ENCODE measurements at regions not wholly inside any gene's neighbourhood (a gene's known extent, or its start where the extent isn't known, plus 50 kb on each side); places are given as distances from the start of the nearest gene placed in this dataset.

DNA sequence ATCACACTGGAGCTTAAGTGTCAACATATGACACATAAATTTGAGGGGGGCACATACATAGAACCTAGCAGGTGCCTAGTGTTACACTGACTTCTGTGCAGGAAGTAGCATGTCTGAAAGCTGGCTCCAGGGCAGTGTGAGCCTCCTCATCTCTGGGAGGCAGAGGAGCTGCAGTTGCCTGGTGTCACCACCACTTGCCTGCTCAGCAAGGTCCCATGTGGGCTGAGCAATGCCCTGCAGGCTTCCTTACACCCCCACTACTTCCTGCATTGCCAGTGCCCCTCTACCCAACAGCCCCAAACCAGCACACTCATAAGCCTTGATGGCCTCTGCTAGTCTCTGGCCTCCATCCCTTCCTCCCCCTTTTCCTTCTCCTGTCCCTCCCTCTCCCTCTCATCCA, 165.8 kb downstream of the BUD13 start:
- Histone ChIP-seq H3K27me3 (peaks cover 25% of the 10 kb centered on the region), H3K4me3 (no peak overlapping the region), H3K36me3 (no peaks in the 10 kb centered on the region), H3K4me1 (no peaks in the 10 kb centered on the region), H3K9me3 (peaks cover 2% of the 10 kb centered on the region), H3K27ac (no peak overlapping the region)
- TF ChIP-seq, protein P1, sequence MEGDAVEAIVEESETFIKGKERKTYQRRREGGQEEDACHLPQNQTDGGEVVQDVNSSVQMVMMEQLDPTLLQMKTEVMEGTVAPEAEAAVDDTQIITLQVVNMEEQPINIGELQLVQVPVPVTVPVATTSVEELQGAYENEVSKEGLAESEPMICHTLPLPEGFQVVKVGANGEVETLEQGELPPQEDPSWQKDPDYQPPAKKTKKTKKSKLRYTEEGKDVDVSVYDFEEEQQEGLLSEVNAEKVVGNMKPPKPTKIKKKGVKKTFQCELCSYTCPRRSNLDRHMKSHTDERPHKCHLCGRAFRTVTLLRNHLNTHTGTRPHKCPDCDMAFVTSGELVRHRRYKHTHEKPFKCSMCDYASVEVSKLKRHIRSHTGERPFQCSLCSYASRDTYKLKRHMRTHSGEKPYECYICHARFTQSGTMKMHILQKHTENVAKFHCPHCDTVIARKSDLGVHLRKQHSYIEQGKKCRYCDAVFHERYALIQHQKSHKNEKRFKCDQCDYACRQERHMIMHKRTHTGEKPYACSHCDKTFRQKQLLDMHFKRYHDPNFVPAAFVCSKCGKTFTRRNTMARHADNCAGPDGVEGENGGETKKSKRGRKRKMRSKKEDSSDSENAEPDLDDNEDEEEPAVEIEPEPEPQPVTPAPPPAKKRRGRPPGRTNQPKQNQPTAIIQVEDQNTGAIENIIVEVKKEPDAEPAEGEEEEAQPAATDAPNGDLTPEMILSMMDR (IDR thresholded peaks at IDR 0.05) = no peak
- no peak for TF ChIP-seq EP300 (IDR thresholded peaks at IDR 0.05)
- no peak for TF ChIP-seq POLR2AphosphoS5 (IDR thresholded peaks at IDR 0.05)
- TF ChIP-seq POLR2A (IDR thresholded peaks at IDR 0.05) = no peak
- DNase-seq (ENCODE audit: low spot score in 2 of 2) = no peak

DNA sequence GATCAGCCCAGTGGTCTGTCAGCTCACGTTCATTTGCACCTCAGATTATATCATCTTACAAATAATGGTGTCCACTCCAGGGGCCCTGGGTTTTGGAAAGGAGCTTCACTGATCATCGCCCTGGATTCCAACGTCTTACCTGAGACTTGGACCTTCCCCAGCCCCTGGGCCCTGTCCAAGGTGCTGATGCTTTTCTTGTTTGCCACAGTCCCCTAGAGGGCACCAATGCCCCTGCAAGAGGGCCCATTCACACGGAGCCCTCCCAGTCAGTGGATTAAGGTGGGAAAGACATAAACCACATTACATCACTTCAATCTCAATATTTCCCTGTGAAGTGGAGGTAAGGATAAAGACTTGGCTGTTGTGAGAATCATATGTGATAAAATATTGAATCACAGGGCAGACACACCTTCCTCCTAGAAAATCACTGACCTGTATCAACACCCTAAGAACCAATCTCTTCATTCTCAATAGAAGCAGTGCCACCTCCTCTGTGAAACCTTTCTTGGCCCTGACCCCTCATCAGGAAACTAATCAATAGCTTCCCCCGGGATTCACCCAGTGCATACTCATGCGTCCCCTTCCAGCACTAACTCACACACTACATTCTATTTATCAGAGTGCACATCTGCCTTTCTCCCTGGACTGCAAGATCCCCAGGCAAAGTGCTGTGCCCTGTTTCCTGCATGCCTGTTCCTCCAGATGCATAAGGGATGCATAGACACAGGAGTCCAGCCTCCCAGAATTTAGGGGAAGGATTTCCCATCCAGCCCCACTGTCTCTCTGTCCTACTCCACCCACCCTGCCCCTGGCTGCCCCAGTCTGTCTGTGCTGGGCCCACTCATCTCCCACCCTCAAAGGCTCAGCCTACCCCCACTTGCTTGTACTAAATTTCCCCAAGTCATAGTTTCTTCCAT, 167.0 kb downstream of the BUD13 start:
- Histone ChIP-seq H3K4me3 (no peak overlapping the region), H3K9me3 (no peaks in the 10 kb centered on the region), H3K4me1 (no peaks in the 10 kb centered on the region), H3K27ac (no peak overlapping the region), H3K27me3 (peaks cover 22% of the 10 kb centered on the region), H3K36me3 (no peaks in the 10 kb centered on the region)
- TF ChIP-seq POLR2A (IDR thresholded peaks at IDR 0.05) (no peak), POLR2AphosphoS5 (IDR thresholded peaks at IDR 0.05) (no peak), EP300 (IDR thresholded peaks at IDR 0.05) (no peak)
- TF ChIP-seq, protein P1 (IDR thresholded peaks at IDR 0.05) = no peak
- WGBS = 30% methylated on average over 6 of the region's 6 CpGs
- DNase-seq (ENCODE audit: low spot score in 2 of 2) = no peak

DNA sequence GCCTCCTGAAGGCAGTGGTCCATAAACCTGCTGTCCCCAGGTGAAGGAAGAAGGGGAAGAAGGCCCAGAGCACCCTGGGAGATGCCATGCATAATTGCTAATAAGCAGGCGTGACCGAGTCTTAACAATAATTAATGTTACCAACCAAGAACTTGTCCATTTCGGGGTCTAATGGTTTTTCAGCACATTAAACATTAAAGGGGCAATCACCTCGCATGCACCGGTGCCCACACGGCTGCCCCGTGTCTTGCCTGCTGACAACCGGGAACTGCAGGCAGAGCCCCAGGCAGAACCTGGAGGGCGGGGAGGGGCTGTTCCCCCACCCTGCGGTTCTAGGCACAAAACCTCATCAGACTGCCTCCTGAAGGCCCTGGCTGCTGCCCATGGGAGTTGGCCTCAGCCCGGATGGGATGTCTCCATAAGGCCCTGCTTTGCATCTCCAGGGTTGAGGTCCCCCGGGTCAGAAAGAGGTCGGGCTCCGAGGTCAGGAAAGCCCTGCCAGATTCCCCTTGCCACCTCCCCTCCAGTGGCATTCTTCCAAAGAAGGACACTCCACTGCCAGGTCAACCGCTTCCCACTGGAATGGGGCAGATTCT, 169.0 kb downstream of the BUD13 start:
- H3K4me1 ChIP-seq = no peaks in the 10 kb centered on the region
- no peaks in the 10 kb centered on the region for H3K9me3 ChIP-seq
- WGBS = 73% methylated on average over 15 of the region's 15 CpGs
- DNase-seq (ENCODE audit: low spot score in 2 of 2) = peak; percentile 34 to 56
- peaks cover 19% of the 10 kb centered on the region for H3K27me3 ChIP-seq
- TF ChIP-seq POLR2AphosphoS5 (IDR thresholded peaks at IDR 0.05) = no peak
- no peak for TF ChIP-seq POLR2A (IDR thresholded peaks at IDR 0.05)
- TF ChIP-seq, protein P1 (IDR thresholded peaks at IDR 0.05) = no peak
- no peak for TF ChIP-seq EP300 (IDR thresholded peaks at IDR 0.05)
- H3K4me3 ChIP-seq = no peak overlapping the region
- H3K36me3 ChIP-seq = no peaks in the 10 kb centered on the region
- H3K27ac ChIP-seq = no peak overlapping the region

DNA sequence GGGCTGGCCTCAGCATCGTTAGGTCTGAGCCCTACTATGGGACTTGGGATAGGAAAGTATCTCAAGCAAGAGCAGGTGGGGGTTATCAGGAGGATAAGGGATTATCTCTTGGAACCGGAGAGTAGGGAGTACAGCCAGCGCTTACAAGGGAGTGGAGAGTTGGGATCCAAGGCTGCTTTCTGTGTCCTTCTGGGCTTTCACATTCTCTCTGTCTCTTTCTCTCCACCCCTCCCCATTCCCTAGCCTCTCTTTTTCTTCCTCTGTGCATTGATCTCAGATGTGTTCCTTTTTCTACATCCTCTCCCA, 170.2 kb downstream of the BUD13 start:
- 75% methylated on average over 3 of the region's 3 CpGs for WGBS
- Histone ChIP-seq H3K4me3 (no peak overlapping the region), H3K27me3 (peaks cover 23% of the 10 kb centered on the region), H3K27ac (no peak overlapping the region), H3K9me3 (no peaks in the 10 kb centered on the region), H3K36me3 (no peaks in the 10 kb centered on the region), H3K4me1 (no peaks in the 10 kb centered on the region)
- no peak for TF ChIP-seq EP300 (IDR thresholded peaks at IDR 0.05)
- TF ChIP-seq, protein P1 (IDR thresholded peaks at IDR 0.05) = no peak
- no peak for TF ChIP-seq POLR2AphosphoS5 (IDR thresholded peaks at IDR 0.05)
- no peak for TF ChIP-seq POLR2A (IDR thresholded peaks at IDR 0.05)
- DNase-seq (ENCODE audit: low spot score in 2 of 2) = peak in 1 of 2 donors; percentile 15

DNA sequence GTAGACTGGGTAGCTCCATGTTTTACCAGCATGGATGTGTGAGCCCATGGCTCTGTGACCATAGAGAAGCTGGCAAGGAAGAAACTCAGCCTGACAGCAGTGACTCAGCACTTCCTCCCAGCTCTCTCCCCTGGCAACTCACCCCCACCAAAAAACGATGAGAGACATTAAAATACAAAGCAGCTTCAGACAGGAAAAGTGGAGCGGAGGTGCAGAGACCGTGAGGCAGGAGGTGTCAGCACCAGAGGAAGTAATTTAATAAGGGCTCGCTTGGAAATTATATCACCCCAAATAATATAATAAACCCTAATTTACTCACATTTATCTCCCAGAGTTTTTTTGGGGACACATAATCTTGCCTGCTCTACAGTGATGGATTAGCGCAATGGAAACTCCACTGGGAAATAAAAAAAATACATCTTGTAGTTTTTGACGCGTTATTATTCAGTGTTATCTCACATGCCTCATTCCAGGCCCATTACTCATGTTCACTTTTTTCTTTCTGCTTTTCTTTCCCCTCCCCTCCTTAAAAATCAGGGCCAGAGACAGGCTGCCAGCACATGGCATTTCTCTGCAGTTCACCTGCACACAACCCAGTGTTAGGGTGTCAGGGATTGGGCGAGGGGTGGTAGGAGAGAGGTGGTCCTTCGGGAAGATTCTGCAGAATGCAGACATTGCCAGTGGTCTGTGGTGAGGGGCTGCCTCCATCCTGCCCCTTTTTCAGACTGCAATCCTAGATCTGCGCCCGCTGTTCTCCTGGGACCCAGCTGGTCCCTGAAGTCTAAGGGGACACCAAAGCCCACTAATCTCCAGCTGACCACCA, 170.8 kb downstream of the BUD13 start:
- no peak overlapping the region for H3K27ac ChIP-seq
- WGBS = 66% methylated on average over 9 of the region's 11 CpGs
- peak; percentile 16 to 64 for DNase-seq (ENCODE audit: low spot score in 2 of 2)
- H3K9me3 ChIP-seq = no peaks in the 10 kb centered on the region
- peaks cover 23% of the 10 kb centered on the region for H3K27me3 ChIP-seq
- no peaks in the 10 kb centered on the region for H3K4me1 ChIP-seq
- no peak overlapping the region for H3K4me3 ChIP-seq
- no peaks in the 10 kb centered on the region for H3K36me3 ChIP-seq
- TF ChIP-seq POLR2A (IDR thresholded peaks at IDR 0.05) (no peak), POLR2AphosphoS5 (IDR thresholded peaks at IDR 0.05) (no peak), EP300 (IDR thresholded peaks at IDR 0.05) (no peak)
- TF ChIP-seq, protein P1 (IDR thresholded peaks at IDR 0.05) = no peak

Measured in suprapubic skin (tissue), 4 donors.